ENCODE measurements at regions not wholly inside any gene's neighbourhood (a gene's known extent, or its start where the extent isn't known, plus 50 kb on each side); places are given as distances from the start of the nearest gene placed in this dataset.
"Not testable (repeated sequence)": the region's sequence is repeated elsewhere in the genome, so short reads cannot be mapped to it uniquely, and the experiment has no call there.

- no peak overlapping the region for H3K4me2 ChIP-seq (ENCODE audit: low read length)
- H3K79me2 ChIP-seq (ENCODE audit: insufficient read depth, low read depth, low read length) = no peaks in the 10 kb centered on the region
- no peaks in the 10 kb centered on the region for H3K9me3 ChIP-seq (ENCODE audit: low read length)
- no peaks in the 10 kb centered on the region for H3K36me3 ChIP-seq (ENCODE audit: insufficient read depth, low read length)
- DNase-seq (ENCODE audit: low spot score) = no peak
- no peaks in the 10 kb centered on the region for H4K20me1 ChIP-seq (ENCODE audit: insufficient read depth, low read length)
- H3K4me3 ChIP-seq (ENCODE audit: low read depth, low read length, poor library complexity, severe bottlenecking) = no peak overlapping the region
- H3K27ac ChIP-seq (ENCODE audit: low read depth, low read length, poor library complexity, severe bottlenecking) = no peak overlapping the region
- ChIA-PET CTCF (ENCODE audit: unreplicated experiment) (no interaction called here), POLR2A (interaction anchor here (1.1 kb wide), 1 partner anchor 11 kb away, joined by 4 read pairs; no protein-coding TSS in a partner anchor)
- intact Hi-C loops (cut with micrococcal nuclease; ENCODE audit: unreplicated experiment) = no loop called here
- H3K4me1 ChIP-seq (ENCODE audit: insufficient read depth, low read length, poor library complexity, severe bottlenecking) = no peaks in the 10 kb centered on the region
- no peaks in the 10 kb centered on the region for H3K9me2 ChIP-seq (ENCODE audit: insufficient read depth, low read length)
- BruUV-seq (replicated peaks) = no TSS peak
- no peak overlapping the region for H2AFZ ChIP-seq (ENCODE audit: low read length)
- no peak for TF ChIP-seq CTCF (conservative IDR thresholded peaks at IDR 0.05; ENCODE audit: low read length)
- TF ChIP-seq EZH2phosphoT487 (IDR thresholded peaks at IDR 0.05; ENCODE audit: borderline replicate concordance, low read depth, low read length) = no peak
Observed at GRCh38 chr12:114499338-114499737, 93.4 kb upstream of the TBX5 start.

- POLR2A ChIA-PET = no interaction called here
- Histone ChIP-seq H3K36me3 (ENCODE audit: insufficient read depth, low read length) (no peaks in the 10 kb centered on the region), H3K4me3 (ENCODE audit: low read depth, low read length, poor library complexity, severe bottlenecking) (no peak overlapping the region), H3K9me2 (ENCODE audit: insufficient read depth, low read length) (no peaks in the 10 kb centered on the region), H3K27ac (ENCODE audit: low read depth, low read length, poor library complexity, severe bottlenecking) (no peak overlapping the region), H4K20me1 (ENCODE audit: insufficient read depth, low read length) (no peaks in the 10 kb centered on the region), H2AFZ (ENCODE audit: low read length) (no peak overlapping the region), H3K9me3 (ENCODE audit: low read length) (no peaks in the 10 kb centered on the region), H3K79me2 (ENCODE audit: insufficient read depth, low read depth, low read length) (no peaks in the 10 kb centered on the region), H3K4me2 (ENCODE audit: low read length) (no peak overlapping the region), H3K4me1 (ENCODE audit: insufficient read depth, low read length, poor library complexity, severe bottlenecking) (no peaks in the 10 kb centered on the region)
- no peak for TF ChIP-seq CTCF (conservative IDR thresholded peaks at IDR 0.05; ENCODE audit: low read length)
- no peak for TF ChIP-seq EZH2phosphoT487 (IDR thresholded peaks at IDR 0.05; ENCODE audit: borderline replicate concordance, low read depth, low read length)
- no TSS peak for BruUV-seq (replicated peaks)
- CTCF ChIA-PET (ENCODE audit: unreplicated experiment) = no interaction called here
- intact Hi-C loops (cut with micrococcal nuclease; ENCODE audit: unreplicated experiment) = no loop called here
- DNase-seq (ENCODE audit: low spot score) = no peak
Observed at GRCh38 chr12:114491916-114492315, 86.0 kb upstream of the TBX5 start.

- H3K27ac ChIP-seq (ENCODE audit: low read depth, low read length, poor library complexity, severe bottlenecking); H3K4me2 ChIP-seq (ENCODE audit: low read length); H3K36me3 ChIP-seq (ENCODE audit: insufficient read depth, low read length); intact Hi-C loops (cut with micrococcal nuclease; ENCODE audit: unreplicated experiment); H3K4me3 ChIP-seq (ENCODE audit: low read depth, low read length, poor library complexity, severe bottlenecking); CTCF ChIA-PET (ENCODE audit: unreplicated experiment); H3K4me1 ChIP-seq (ENCODE audit: insufficient read depth, low read length, poor library complexity, severe bottlenecking); H3K79me2 ChIP-seq (ENCODE audit: insufficient read depth, low read depth, low read length); H3K9me2 ChIP-seq (ENCODE audit: insufficient read depth, low read length); DNase-seq (ENCODE audit: low spot score); H2AFZ ChIP-seq (ENCODE audit: low read length); BruUV-seq (replicated peaks); H3K9me3 ChIP-seq (ENCODE audit: low read length); H4K20me1 ChIP-seq (ENCODE audit: insufficient read depth, low read length); POLR2A ChIA-PET: not testable (repeated sequence)
Observed at GRCh38 chr12:114484822-114485459, 79.0 kb upstream of the TBX5 start.
